ENCODE measurements at regions not wholly inside any gene's neighbourhood (a gene's known extent, or its start where the extent isn't known, plus 50 kb on each side); places are given as distances from the start of the nearest gene placed in this dataset.

GRCh38 chr12:68074306-68075027, 85.1 kb downstream of the IFNG start:
- H3K4me2 ChIP-seq (ENCODE audit: insufficient read depth, low read length) = no peak overlapping the region
- H3K27me3 ChIP-seq (ENCODE audit: control insufficient read depth in 2 of 2, insufficient read depth in 2 of 2, low read length in 2 of 2) = no peaks in the 10 kb centered on the region
- FAIRE-seq (peak; percentile 4), DNase-seq (ENCODE audit: low read depth, low spot score) (no peak)
- intact Hi-C loops (cut with micrococcal nuclease) = no loop called here
- no peak overlapping the region for H3K9ac ChIP-seq (replicated peaks; ENCODE audit: extremely low read depth, insufficient read depth, low read length)
- no peak overlapping the region for H2AFZ ChIP-seq (ENCODE audit: low read depth, low read length)
- no peaks in the 10 kb centered on the region for H3K4me1 ChIP-seq (ENCODE audit: control insufficient read depth, extremely low read depth, insufficient read depth, low read length)
- no peaks in the 10 kb centered on the region for H3K79me2 ChIP-seq (ENCODE audit: control insufficient read depth, insufficient read depth, low read length)
- no peaks in the 10 kb centered on the region for H3K36me3 ChIP-seq (ENCODE audit: control insufficient read depth in 2 of 2, extremely low read depth in 1 of 2, insufficient read depth in 2 of 2, low read length in 2 of 2)
- POLR2A ChIA-PET = no interaction called here
- H4K20me1 ChIP-seq (replicated peaks; ENCODE audit: control insufficient read depth, extremely low read depth, insufficient read depth, low read length) = no peaks in the 10 kb centered on the region
- H3K9me1 ChIP-seq (replicated peaks; ENCODE audit: control insufficient read depth, extremely low read depth, insufficient read depth, low read length) = no peaks in the 10 kb centered on the region
- H3K4me3 ChIP-seq (replicated peaks in 1 of 3; ENCODE audit: insufficient read depth in 1 of 3, low read depth in 1 of 3, low read length in 3 of 3) = no peak overlapping the region
- dilution Hi-C loops (cut with MboI; ENCODE audit: extremely low pct_ligation_motif_present, low sequenced_read_pairs) = no loop called here
- CTCF ChIA-PET = no interaction called here
- no peak overlapping the region for H3K27ac ChIP-seq (ENCODE audit: insufficient read depth, low read depth, low read length)
- BruUV-seq (replicated peaks) = no TSS peak
- TF ChIP-seq MAX (IDR thresholded peaks at IDR 0.05; ENCODE audit: insufficient read depth, insufficient read length) = no peak
- no peak for TF ChIP-seq MYC (IDR thresholded peaks at IDR 0.05; ENCODE audit: low read depth, low read length)
- TF ChIP-seq FOS (IDR thresholded peaks at IDR 0.05; ENCODE audit: borderline replicate concordance, insufficient read depth, low read length) = no peak
- no peak for TF ChIP-seq POLR2AphosphoS5 (IDR thresholded peaks at IDR 0.05; ENCODE audit: insufficient read depth, low read depth, low read length)
- no peak for TF ChIP-seq POLR2A (IDR thresholded peaks at IDR 0.05; ENCODE audit: low read depth, low read length)
- TF ChIP-seq GATA2 (IDR thresholded peaks at IDR 0.05; ENCODE audit: insufficient read depth, insufficient read length, low read depth, low read length) = no peak
- TF ChIP-seq JUN (IDR thresholded peaks at IDR 0.05; ENCODE audit: borderline replicate concordance, insufficient read depth, insufficient read length, low read depth) = no peak
- no peak for TF ChIP-seq CTCF (IDR thresholded peaks at IDR 0.05; ENCODE audit: extremely low read depth in 1 of 2, insufficient read depth in 1 of 2, low read depth in 1 of 2, low read length in 2 of 2)
- no peak for TF ChIP-seq EZH2 (IDR thresholded peaks at IDR 0.05; ENCODE audit: borderline replicate concordance, low read depth, low read length, severe bottlenecking)
- no peaks in the 10 kb centered on the region for H3K9me3 ChIP-seq (replicated peaks; ENCODE audit: control insufficient read depth, insufficient read depth, low read length)
